PC-3 (cell line): ENCODE measurements at regions not wholly inside any gene's neighbourhood (a gene's known extent, or its start where the extent isn't known, plus 50 kb on each side); places are given as distances from the start of the nearest gene placed in this dataset.

Source experiments
- CTCF ChIP-seq: fragments of 300-600 bp; sonication (generic); conservative IDR thresholded peaks from 2 replicates; pipeline ENCODE4 v1.5.1; 2017; ENCODE audit warnings: antibody characterized with exemption, low read depth, mild to moderate bottlenecking, low read length
- EZH2phosphoT487 ChIP-seq: fragments of 300-600 bp; sonication (generic); IDR thresholded peaks from 2 replicates; pipeline ENCODE4 v1.6.1; 2018; ENCODE audit warnings: mild to moderate bottlenecking, antibody characterized with exemption, low read length, borderline replicate concordance

GRCh38 chr2:239532859-239533258, 132.0 kb upstream of the HDAC4 start:
- TF ChIP-seq CTCF = no peak
- TF ChIP-seq EZH2phosphoT487 = no peak
